ENCODE measurements at regions not wholly inside any gene's neighbourhood (a gene's known extent, or its start where the extent isn't known, plus 50 kb on each side); places are given as distances from the start of the nearest gene placed in this dataset.

DNA sequence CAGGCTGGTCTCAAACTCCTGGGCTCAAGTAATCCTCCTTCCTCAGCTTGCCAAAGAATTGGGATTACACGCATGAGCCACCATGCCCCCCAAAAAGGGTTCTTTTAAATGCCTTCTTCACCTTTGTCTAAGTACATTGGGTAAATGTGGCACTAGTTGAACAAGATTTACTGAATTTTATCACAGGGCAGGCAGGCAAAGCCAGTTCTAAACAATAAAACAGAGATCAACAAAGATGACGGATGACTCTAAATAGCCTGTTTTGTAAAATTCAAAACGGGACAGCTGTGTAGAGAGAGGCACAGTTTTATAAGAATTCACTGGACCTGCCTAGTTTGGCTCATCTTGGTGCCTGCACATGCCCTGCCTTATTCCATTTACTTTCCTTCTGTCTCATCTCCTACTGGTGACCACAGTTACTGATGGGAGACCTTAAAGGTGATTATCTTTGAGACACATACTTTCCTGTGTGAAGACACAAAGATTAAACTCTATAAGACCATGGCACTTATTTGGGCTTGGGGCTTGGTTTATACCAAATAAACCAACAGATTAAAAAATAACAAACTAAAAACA lies 149.6 kb upstream of the DMRT1 start:
- Histone ChIP-seq H2AFZ (ENCODE audit: low read length) (no peak overlapping the region), H3K36me3 (ENCODE audit: insufficient read depth, low read length) (peaks cover 14% of the 10 kb centered on the region), H4K20me1 (ENCODE audit: insufficient read depth, low read length) (no peaks in the 10 kb centered on the region), H3K4me3 (ENCODE audit: low read depth, low read length, poor library complexity, severe bottlenecking) (no peak overlapping the region), H3K4me1 (ENCODE audit: insufficient read depth, low read length, poor library complexity, severe bottlenecking) (peaks cover 26% of the 10 kb centered on the region), H3K9me2 (ENCODE audit: insufficient read depth, low read length) (no peaks in the 10 kb centered on the region), H3K79me2 (ENCODE audit: insufficient read depth, low read depth, low read length) (no peaks in the 10 kb centered on the region), H3K9me3 (ENCODE audit: low read length) (no peaks in the 10 kb centered on the region), H3K27ac (ENCODE audit: low read depth, low read length, poor library complexity, severe bottlenecking) (no peak overlapping the region), H3K4me2 (ENCODE audit: low read length) (no peak overlapping the region)
- no peak for DNase-seq (ENCODE audit: low spot score)
- ChIA-PET POLR2A (interaction anchor here (0.5 to 1.9 kb wide), 5 partner anchors 10 to 215 kb away, joined by 3 to 9 read pairs (median 3); no protein-coding TSS in a partner anchor), CTCF (ENCODE audit: unreplicated experiment) (no interaction called here)
- intact Hi-C loops (cut with micrococcal nuclease; ENCODE audit: unreplicated experiment), result no loop called here
- no peak for TF ChIP-seq EZH2phosphoT487 (IDR thresholded peaks at IDR 0.05; ENCODE audit: borderline replicate concordance, low read depth, low read length)
- TF ChIP-seq, protein P1, sequence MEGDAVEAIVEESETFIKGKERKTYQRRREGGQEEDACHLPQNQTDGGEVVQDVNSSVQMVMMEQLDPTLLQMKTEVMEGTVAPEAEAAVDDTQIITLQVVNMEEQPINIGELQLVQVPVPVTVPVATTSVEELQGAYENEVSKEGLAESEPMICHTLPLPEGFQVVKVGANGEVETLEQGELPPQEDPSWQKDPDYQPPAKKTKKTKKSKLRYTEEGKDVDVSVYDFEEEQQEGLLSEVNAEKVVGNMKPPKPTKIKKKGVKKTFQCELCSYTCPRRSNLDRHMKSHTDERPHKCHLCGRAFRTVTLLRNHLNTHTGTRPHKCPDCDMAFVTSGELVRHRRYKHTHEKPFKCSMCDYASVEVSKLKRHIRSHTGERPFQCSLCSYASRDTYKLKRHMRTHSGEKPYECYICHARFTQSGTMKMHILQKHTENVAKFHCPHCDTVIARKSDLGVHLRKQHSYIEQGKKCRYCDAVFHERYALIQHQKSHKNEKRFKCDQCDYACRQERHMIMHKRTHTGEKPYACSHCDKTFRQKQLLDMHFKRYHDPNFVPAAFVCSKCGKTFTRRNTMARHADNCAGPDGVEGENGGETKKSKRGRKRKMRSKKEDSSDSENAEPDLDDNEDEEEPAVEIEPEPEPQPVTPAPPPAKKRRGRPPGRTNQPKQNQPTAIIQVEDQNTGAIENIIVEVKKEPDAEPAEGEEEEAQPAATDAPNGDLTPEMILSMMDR (conservative IDR thresholded peaks at IDR 0.05; ENCODE audit: low read length), result no peak
- BruUV-seq (replicated peaks), result no TSS peak

DNA sequence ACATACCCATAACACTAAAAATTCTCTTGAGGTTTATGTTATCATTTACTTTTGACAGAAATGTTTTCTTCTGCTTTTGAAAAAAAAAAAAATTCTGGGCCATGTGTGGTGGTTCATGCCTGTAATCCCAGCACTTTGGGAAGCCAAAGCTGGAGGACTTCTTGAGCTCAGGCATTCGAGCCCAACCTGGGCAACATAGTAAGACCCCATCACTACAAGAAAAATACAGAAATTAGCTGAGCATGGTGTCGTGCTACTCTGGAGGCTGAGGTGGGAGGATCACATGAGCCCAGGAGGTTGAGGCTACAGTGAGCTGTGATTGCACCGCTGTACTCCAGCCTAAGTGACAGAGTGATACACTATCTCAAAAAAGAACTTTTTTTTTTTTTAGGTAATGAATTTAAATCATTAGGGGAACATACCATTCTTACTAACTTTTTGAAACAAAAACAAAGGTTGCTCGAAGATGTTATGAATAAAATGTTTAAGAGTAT lies 148.8 kb upstream of the DMRT1 start:
- TF ChIP-seq EZH2phosphoT487 (IDR thresholded peaks at IDR 0.05; ENCODE audit: borderline replicate concordance, low read depth, low read length), result no peak
- TF ChIP-seq, protein P1 (conservative IDR thresholded peaks at IDR 0.05; ENCODE audit: low read length), result no peak
- DNase-seq (ENCODE audit: low spot score), result no peak
- H3K4me3 ChIP-seq (ENCODE audit: low read depth, low read length, poor library complexity, severe bottlenecking), result no peak overlapping the region
- no peaks in the 10 kb centered on the region for H3K79me2 ChIP-seq (ENCODE audit: insufficient read depth, low read depth, low read length)
- H3K27ac ChIP-seq (ENCODE audit: low read depth, low read length, poor library complexity, severe bottlenecking), result no peak overlapping the region
- peaks cover 14% of the 10 kb centered on the region for H3K36me3 ChIP-seq (ENCODE audit: insufficient read depth, low read length)
- peaks cover 26% of the 10 kb centered on the region for H3K4me1 ChIP-seq (ENCODE audit: insufficient read depth, low read length, poor library complexity, severe bottlenecking)
- ChIA-PET POLR2A (interaction anchor here (0.7 to 2.0 kb wide), 5 partner anchors 11 to 465 kb away, joined by 3 to 10 read pairs (median 6); no protein-coding TSS in a partner anchor), CTCF (ENCODE audit: unreplicated experiment) (interaction anchor here (1.3 kb wide), 1 partner anchor 42 kb away, joined by 3 read pairs; no protein-coding TSS in a partner anchor)
- H3K9me2 ChIP-seq (ENCODE audit: insufficient read depth, low read length), result no peaks in the 10 kb centered on the region
- no peaks in the 10 kb centered on the region for H3K9me3 ChIP-seq (ENCODE audit: low read length)
- no peak overlapping the region for H2AFZ ChIP-seq (ENCODE audit: low read length)
- 0 out of 2 replicates have a peak overlapping the region, but pooled peaks have one; percentile 27 for H3K4me2 ChIP-seq (ENCODE audit: low read length)
- intact Hi-C loops (cut with micrococcal nuclease; ENCODE audit: unreplicated experiment), result no loop called here
- BruUV-seq (replicated peaks), result no TSS peak
- H4K20me1 ChIP-seq (ENCODE audit: insufficient read depth, low read length), result no peaks in the 10 kb centered on the region

Data from OCI-LY7 (cell line).